OCI-LY7 (cell line): ENCODE measurements at regions not wholly inside any gene's neighbourhood (a gene's known extent, or its start where the extent isn't known, plus 50 kb on each side); places are given as distances from the start of the nearest gene placed in this dataset.

Experiments
- EZH2phosphoT487 ChIP-seq: fragments of 200-600 bp; sonication (generic); IDR thresholded peaks from 2 replicates; pipeline ENCODE4 v1.6.1; 2018; ENCODE audit warnings: low read depth, borderline replicate concordance, mild to moderate bottlenecking, mixed run types, antibody characterized with exemption, low read length, moderate library complexity, mixed read lengths
- TF ChIP-seq, protein P1 (sequence below): fragments of 200-600 bp; sonication (generic); conservative IDR thresholded peaks from 2 replicates; pipeline ENCODE4 v1.5.1; 2014; ENCODE audit warnings: mild to moderate bottlenecking, antibody characterized with exemption, low read length, moderate library complexity, mixed read lengths

DNA sequence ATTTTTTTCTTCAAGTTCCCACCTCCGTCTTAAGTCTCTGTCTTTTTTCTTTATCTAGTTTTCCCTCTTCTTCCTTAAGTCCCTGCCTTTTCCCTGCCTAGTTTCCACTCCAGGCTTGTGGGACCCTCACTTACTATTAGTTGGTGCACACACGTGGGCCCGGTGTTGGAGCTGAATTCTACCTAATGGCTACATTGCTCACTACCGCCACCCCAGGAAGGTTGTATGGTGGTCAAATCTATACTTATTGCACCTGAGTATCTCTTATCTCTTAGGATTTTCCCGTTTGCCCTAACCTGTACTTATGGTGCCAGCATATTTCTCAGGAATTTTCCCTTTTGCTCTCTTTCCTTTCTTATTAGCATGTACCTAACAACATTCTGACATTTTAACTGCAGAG is 692.8 kb downstream of the EPM2A start:
- TF ChIP-seq, protein P1, sequence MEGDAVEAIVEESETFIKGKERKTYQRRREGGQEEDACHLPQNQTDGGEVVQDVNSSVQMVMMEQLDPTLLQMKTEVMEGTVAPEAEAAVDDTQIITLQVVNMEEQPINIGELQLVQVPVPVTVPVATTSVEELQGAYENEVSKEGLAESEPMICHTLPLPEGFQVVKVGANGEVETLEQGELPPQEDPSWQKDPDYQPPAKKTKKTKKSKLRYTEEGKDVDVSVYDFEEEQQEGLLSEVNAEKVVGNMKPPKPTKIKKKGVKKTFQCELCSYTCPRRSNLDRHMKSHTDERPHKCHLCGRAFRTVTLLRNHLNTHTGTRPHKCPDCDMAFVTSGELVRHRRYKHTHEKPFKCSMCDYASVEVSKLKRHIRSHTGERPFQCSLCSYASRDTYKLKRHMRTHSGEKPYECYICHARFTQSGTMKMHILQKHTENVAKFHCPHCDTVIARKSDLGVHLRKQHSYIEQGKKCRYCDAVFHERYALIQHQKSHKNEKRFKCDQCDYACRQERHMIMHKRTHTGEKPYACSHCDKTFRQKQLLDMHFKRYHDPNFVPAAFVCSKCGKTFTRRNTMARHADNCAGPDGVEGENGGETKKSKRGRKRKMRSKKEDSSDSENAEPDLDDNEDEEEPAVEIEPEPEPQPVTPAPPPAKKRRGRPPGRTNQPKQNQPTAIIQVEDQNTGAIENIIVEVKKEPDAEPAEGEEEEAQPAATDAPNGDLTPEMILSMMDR: peak; percentile 70
- TF ChIP-seq EZH2phosphoT487: no peak
